ENCODE measurements at regions not wholly inside any gene's neighbourhood (a gene's known extent, or its start where the extent isn't known, plus 50 kb on each side); places are given as distances from the start of the nearest gene placed in this dataset.

DNA sequence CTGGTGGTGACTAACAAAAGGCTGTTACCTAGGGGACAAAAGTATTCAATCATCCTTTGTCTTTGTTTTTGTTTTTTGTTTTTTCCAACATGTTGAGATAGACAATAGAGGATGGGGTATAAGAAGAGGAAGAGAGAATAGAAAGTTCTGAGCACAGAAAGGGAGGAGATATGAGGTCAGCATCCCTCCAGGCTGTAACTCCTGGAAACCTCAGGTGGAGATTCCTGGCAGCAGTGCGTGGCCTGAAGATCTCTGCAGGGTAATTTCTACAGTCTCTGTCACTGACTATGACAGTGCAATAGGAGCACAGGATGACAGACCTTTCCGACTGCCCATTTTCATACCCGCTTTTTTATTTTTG is 112.1 kb downstream of the ADRB2 start:
- no peaks in the 10 kb centered on the region for H3K36me3 Mint-ChIP-seq
- H3K4me3 Mint-ChIP-seq, result no peak overlapping the region
- H3K27ac Mint-ChIP-seq, result peak overlapping the region in 2 of 6 donors; percentile 79 to 84
- ATAC-seq (ENCODE audit: low read depth in 2 of 2), result no peak
- H3K9me3 Mint-ChIP-seq, result no peaks in the 10 kb centered on the region
- no peak for DNase-seq
- H3K27me3 Mint-ChIP-seq, result peaks cover 9 to 18% (median 14%) of the 10 kb centered on the region in 3 donors
- no peaks in the 10 kb centered on the region for H3K4me1 Mint-ChIP-seq

DNA sequence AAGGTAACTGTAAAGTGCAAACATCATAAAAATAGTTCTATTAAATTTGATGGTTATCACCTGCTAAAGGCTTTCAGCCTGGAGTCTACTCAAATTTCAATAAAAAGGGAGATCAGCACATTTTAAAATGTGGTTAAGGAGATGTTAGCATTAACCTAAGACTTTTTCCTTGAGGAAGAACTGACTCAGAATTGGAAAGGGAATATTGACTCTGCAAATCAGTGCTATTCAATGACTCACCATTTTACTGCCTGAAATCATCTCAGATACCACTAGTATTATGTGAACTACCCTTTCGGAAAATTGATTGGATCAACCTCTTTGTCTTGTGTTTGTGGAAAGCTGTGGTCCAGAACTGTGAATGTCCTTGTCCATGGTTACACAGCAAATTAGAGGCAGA is 113.3 kb downstream of the ADRB2 start:
- DNase-seq (no peak), ATAC-seq (ENCODE audit: low read depth in 2 of 2) (no peak)
- H3K27me3 Mint-ChIP-seq, result peaks cover 11 to 18% (median 14%) of the 10 kb centered on the region in 3 donors
- H3K36me3 Mint-ChIP-seq, result no peaks in the 10 kb centered on the region
- no peak overlapping the region for H3K27ac Mint-ChIP-seq
- no peaks in the 10 kb centered on the region for H3K4me1 Mint-ChIP-seq
- H3K9me3 Mint-ChIP-seq, result peaks cover 0 to under 1% (median 0%) of the 10 kb centered on the region in 7 donors
- no peak overlapping the region for H3K4me3 Mint-ChIP-seq

DNA sequence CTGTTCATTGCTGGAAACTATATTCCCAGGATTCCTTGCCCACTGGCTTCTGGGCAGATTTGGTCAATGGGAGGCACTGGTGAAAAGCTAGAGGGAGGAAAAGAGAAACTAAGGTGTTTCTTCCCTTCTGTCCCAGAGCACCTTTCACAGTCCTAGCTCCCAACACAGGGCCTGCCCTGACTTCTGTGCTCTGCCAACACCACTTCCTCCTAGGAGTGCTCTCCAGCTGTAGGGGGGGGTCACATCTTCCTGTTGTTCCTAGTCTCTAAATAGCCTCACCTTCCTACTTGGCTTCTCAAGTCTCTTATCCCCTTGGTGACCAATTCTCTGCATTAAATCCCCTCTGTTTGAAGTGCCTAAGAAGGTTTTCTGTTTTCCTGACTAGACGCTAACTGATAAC is 115.4 kb downstream of the ADRB2 start:
- H3K4me1 Mint-ChIP-seq, result no peaks in the 10 kb centered on the region
- no peak overlapping the region for H3K27ac Mint-ChIP-seq
- DNase-seq, result no peak
- H3K36me3 Mint-ChIP-seq, result no peaks in the 10 kb centered on the region
- no peak for ATAC-seq (ENCODE audit: low read depth in 2 of 2)
- H3K4me3 Mint-ChIP-seq, result no peak overlapping the region
- H3K9me3 Mint-ChIP-seq, result peaks cover 0 to 3% (median 0%) of the 10 kb centered on the region in 7 donors
- peaks cover 13 to 18% (median 14%) of the 10 kb centered on the region in 3 donors for H3K27me3 Mint-ChIP-seq

DNA sequence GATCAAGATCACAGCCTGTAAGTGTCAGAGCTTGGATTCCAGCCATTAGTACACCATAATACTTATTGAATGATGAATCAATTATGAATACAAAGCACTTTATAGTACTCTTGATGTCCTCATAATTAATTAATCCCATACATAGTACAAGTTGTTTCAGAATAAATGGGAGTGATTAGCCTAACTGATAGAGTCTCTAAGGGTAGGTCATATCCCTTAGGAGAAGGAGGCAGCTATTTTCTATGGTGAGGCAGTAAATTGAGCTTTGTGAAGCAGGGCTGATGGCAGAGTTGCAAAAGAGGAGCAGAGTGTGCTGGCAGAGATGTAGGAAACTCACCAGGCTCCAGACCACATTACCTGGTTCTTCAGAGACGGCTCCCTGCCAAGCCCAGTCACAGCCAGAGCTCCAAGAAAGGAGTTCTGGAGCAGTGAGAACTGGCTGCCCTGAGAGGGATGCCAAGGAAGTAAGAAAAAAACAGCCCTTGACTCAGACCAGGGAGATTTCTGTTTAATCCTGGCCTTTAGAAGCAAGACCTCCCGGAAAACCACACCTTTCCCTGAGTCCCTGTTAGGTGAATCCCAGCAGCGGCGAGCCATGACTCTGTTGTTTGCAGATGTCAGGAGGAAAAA is 112.9 kb downstream of the SH3TC2 start:
- no peak for DNase-seq

DNA sequence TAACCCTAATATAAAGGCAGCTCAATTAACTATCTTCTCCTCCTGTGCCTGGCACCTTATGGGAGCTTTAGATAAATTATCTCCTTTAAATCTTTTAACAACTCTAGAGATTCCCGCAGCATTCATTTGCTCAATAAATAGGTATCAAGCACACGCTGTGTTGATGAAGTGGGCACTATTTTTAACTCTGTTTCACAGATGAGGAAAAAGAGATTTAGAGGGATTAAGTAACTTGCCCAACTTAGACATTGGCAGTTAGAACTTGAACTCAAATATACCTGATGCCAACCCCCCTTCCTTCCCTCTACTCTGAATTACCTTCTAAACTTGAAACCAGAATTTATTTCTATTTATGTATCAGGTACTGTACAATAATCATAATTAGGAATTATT is 112.4 kb downstream of the SH3TC2 start:
- no peaks in the 10 kb centered on the region for H3K9me3 Mint-ChIP-seq
- H3K27me3 Mint-ChIP-seq, result no peaks in the 10 kb centered on the region
- H3K4me3 Mint-ChIP-seq, result no peak overlapping the region
- no peak for DNase-seq
- no peak for ATAC-seq (ENCODE audit: low read depth in 2 of 2)
- H3K36me3 Mint-ChIP-seq, result no peaks in the 10 kb centered on the region
- H3K27ac Mint-ChIP-seq, result no peak overlapping the region
- no peaks in the 10 kb centered on the region for H3K4me1 Mint-ChIP-seq

More for the DNA sequence above, 112.9 kb downstream of the SH3TC2 start:
- Mint-ChIP-seq H3K4me1 (no peaks in the 10 kb centered on the region), H3K27me3 (no peaks in the 10 kb centered on the region), H3K4me3 (no peak overlapping the region), H3K36me3 (no peaks in the 10 kb centered on the region), H3K9me3 (no peaks in the 10 kb centered on the region), H3K27ac (no peak overlapping the region)
- ATAC-seq (ENCODE audit: low read depth in 2 of 2), result no peak

DNA sequence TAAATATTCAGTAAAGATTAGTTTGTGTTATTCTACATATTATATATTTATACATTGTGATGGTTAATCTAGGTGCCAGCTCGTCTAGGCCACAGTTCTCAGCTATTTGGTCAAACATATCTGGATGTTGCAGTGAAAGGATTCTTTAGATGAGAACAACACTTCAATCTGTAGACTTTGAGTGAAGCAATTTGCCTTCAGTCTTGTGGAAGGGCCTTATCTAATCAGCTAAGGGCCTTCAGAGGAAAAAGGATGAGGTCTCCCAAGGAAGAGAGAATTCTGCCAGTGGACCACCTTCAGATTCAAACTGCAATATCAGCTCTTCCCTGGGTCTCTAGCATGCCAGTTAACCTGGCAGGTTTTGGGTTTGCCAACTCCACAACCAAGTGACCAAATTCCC is 112.0 kb downstream of the SH3TC2 start:
- no peak for DNase-seq
- no peaks in the 10 kb centered on the region for H3K9me3 Mint-ChIP-seq
- no peak for ATAC-seq (ENCODE audit: low read depth in 2 of 2)
- H3K4me1 Mint-ChIP-seq, result no peaks in the 10 kb centered on the region
- H3K27ac Mint-ChIP-seq, result no peak overlapping the region
- H3K36me3 Mint-ChIP-seq, result no peaks in the 10 kb centered on the region
- H3K27me3 Mint-ChIP-seq, result no peaks in the 10 kb centered on the region
- no peak overlapping the region for H3K4me3 Mint-ChIP-seq

DNA sequence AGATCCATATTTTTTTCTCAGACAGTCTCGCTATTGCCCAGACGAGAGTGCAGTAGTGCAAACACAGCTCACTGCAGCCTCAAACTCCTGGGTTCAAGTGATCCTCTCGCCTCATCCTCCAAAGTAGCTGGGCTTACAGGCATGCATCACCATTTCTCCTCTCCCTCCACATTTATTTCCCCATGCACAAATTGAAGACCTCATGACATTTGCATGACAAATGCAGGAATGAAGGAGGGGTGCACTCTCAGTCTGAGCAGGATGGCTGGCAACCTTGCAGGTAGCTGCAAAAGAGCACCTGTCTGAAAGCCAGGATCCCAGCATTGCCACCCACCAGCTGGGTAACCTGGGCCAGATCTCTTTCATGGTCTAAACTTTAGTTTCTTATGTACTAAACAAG is 111.2 kb downstream of the SH3TC2 start:
- ATAC-seq (ENCODE audit: low read depth in 2 of 2), result no peak
- no peak overlapping the region for H3K27ac Mint-ChIP-seq

DNA sequence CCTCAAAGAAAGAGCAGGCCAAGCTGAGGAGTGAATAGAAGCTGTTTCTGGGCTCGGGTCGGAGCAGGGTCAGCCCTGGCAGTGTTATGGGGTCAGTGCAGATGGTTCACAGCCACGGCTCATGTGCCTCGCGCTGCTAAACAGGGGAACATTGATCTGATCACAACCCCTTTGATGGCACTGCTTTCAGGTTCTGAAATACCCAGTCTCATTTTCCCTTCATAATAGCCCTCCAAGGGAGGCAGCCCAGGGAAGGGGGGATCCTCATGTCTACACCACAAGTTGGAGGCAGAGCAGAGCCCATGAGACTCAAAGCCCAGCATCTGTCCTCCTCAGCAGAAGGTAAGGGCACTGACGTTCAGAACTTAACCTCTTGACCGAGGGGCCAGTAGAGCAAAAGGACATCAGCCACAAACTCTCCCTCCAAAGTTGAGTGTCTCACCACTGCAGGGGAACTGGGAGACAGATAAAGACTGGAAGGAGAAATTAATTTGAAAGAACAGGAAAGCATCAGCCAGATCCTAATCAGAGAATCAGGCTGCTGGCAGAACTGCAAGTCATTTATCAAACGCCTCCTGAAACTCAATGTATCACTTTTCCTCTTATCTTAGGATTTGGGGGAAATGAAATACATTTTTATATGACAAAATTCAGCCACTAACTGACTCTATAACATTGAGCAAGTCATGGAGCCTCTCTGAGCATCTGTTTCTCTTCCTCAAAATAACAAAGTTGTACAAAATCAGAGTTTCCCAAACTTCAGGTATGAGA is 110.6 kb downstream of the SH3TC2 start:
- no peaks in the 10 kb centered on the region for H3K27me3 Mint-ChIP-seq
- no peaks in the 10 kb centered on the region for H3K4me1 Mint-ChIP-seq
- DNase-seq, result no peak

More for the DNA sequence above, 111.2 kb downstream of the SH3TC2 start:
- no peaks in the 10 kb centered on the region for H3K27me3 Mint-ChIP-seq
- H3K9me3 Mint-ChIP-seq, result no peaks in the 10 kb centered on the region
- H3K36me3 Mint-ChIP-seq, result no peaks in the 10 kb centered on the region
- DNase-seq, result no peak
- no peak overlapping the region for H3K4me3 Mint-ChIP-seq
- no peaks in the 10 kb centered on the region for H3K4me1 Mint-ChIP-seq

DNA sequence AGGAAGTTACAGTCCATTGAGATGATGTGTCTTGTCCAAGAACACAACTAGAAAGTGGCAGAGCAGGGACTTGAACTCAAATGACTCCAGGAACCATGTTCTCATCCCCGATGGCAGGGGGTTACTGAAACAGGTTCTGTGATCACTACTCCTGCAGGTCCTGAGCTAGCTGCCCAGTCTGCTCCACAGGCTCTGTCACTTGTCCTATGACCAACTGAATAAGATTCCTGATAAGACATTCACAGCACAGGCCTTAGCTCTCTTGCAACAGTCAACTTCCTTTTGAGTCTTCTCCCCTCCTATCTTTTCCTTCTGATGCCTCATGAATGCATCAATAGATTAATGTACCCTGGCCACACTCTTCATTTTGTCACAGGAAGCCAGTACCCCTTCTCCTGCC is 109.2 kb downstream of the SH3TC2 start:
- DNase-seq, result no peak
- no peak overlapping the region for H3K27ac Mint-ChIP-seq
- peaks cover 0 to 2% (median 0%) of the 10 kb centered on the region in 3 donors for H3K27me3 Mint-ChIP-seq
- ATAC-seq (ENCODE audit: low read depth in 2 of 2), result no peak
- peaks cover 0 to 4% (median 0%) of the 10 kb centered on the region in 3 donors for H3K4me1 Mint-ChIP-seq
- no peaks in the 10 kb centered on the region for H3K9me3 Mint-ChIP-seq
- no peaks in the 10 kb centered on the region for H3K36me3 Mint-ChIP-seq
- H3K4me3 Mint-ChIP-seq, result no peak overlapping the region

More for the DNA sequence above, 110.6 kb downstream of the SH3TC2 start:
- Mint-ChIP-seq H3K27ac (peak overlapping the region in 1 of 6 donors; percentile 61), H3K9me3 (no peaks in the 10 kb centered on the region), H3K36me3 (no peaks in the 10 kb centered on the region), H3K4me3 (no peak overlapping the region)
- ATAC-seq (ENCODE audit: low read depth in 2 of 2), result no peak

All from naive B cell (primary cell).